DMS153 (cell line): ENCODE measurements at regions not wholly inside any gene's neighbourhood (a gene's known extent, or its start where the extent isn't known, plus 50 kb on each side); places are given as distances from the start of the nearest gene placed in this dataset.
A peak's percentile ranks its signal among the peaks of the same experiment; 100 is the strongest.
"Not testable (repeated sequence)": the region's sequence is repeated elsewhere in the genome, so short reads cannot be mapped to it uniquely, and the experiment has no call there.

Experiments
- DNase-seq: peaks from one replicate; lab custom pipeline; 2025; lab: John Stamatoyannopoulos, UW

DNA sequence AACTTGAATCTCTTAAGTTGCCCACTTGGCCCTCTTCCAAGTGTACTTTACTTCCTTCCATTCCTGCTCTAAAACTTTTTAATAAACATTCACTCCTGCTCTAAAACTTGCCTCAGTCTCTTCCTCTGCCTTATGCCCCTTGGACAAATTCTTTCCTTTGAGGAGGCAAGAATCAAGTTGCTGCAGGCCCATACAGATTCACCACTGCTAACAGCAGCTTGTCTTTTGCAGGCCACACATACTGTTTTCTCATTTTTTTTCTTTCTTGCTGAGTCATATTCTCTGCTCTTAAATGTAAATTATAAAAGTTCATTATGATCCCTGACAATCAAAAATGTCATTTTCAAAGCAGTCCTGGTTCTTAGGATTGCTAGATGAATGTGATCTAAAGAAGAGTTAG, 1820.8 kb upstream of the FLRT2 start:
- DNase-seq = no peak

DNA sequence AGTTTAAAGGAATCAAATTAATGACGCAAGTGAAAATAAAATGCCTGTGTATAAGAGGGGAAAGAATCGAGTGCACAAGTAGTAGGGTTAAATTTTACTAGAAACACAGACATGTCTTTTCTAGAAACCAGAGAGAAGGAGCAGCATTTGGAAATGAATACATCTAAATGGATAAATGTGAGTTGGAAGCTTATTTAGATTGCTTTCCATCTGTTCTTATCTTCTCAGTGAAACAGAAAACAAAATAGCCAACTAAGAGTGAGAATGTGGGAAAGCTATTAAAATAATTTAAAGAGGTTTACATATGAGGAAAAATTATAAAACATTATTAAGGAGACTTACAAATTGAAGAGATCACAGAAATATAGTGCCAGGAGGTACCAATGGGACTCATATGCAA, 1818.9 kb upstream of the FLRT2 start:
- DNase-seq = no peak

DNA sequence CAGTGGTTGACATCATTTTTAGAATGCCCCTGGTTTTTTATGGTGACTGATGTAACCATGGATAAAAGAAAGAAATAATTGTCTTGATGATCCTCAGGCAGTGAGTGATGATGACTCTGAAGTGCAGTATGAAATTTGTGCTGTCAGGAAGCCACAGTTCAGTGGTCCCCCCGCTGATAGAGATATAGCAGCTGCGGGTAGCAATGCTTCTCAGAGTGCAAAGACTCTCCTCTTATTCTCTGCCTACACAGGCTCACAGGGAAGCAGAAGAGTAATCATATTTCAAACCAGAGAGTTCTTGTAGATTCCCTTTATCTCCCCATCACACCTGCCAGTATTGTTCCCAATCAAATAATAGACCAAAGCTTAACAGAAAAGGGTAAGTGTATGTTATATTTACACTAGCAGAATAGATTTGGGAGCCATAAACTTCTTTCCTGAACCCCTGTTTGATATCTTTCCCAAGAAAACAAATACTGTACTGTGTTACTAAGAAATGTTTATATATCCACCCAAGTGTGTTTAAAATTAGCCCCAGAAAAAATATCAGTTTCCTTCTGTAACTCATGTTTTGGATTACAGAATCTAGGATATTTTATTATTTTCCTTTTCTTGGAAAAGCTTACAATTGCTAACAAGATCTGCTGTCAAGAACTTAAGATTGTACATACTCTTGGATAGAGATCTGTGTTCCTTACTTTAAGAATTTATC, 1817.4 kb upstream of the FLRT2 start:
- DNase-seq = peak; percentile 54

DNA sequence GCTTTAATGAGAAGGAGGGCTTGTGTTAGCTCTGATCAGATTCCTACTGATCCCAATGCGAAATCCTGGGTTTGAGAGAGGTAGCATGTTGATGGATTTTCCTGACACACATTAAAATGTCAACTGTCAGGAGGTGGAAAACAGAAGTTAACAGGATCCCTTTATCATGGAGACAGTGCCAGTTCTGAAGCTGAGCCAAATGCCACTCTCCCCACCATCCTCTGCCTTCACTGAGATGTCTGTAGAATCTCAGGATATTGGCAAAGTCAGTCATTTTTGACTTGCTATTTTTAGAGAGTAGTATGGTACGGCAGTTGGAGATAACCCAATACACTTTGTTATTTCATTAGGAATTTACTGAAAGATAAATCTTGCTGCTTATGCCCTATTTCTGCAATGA, 1816.2 kb upstream of the FLRT2 start:
- DNase-seq = no peak

DNA sequence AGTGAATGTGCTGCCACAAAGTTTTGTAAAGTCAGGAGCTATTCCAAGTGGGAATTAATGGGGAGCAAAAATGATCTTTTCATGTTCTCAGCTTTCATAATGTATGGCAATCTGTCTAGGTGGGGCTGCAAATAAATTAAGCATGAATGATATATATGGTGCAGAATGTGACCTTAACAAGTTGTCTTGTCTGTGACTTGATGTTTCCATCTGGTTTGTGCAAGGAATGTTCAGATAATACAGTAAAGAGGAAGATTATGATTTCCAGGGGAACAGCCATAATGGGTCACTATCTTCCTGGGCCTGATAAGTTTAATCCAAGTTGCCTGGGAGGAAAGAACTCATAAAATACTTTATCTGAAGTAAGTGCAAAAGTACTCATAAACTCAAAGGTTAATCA, 1815.8 kb upstream of the FLRT2 start:
- DNase-seq = no peak

DNA sequence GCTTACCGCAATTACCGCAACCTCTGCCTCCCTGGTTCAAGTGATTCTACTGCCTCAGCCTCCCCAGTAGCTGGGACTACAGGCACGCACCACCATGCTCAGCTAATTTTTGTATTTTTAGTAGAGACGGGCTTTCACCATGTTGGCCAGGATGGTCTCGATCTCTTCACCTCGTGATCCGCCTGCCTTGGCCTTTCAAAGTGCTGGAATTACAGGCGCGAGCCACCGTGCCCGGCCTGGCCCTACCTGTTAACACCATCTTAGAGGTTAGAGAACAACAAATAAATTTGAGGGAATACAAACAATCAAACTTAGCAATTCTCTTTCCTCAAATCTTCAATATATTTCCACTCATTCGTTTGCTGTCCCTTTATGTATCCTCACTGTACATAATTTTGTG, 1810.5 kb upstream of the FLRT2 start:
- DNase-seq = not testable (repeated sequence)

DNA sequence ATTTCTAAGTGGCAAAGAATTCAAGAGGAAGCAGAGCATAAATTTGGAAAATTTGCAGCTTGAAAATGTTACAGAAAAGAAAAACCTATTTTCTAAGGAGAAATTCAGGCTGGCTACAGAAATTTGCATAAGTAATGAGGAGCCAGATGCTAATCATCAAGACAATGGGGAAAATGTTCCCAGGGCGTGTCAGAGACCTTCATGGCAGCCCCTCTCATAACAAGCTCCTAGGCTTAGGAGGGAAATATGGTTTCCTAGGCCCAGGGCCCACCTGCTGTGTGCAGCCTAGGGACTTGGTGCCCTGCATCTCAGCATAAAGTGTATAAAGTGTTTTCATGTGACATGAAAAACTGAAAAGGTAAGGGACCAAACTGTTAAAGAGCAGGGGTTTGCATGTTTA, 1796.3 kb upstream of the FLRT2 start:
- no peak for DNase-seq

DNA sequence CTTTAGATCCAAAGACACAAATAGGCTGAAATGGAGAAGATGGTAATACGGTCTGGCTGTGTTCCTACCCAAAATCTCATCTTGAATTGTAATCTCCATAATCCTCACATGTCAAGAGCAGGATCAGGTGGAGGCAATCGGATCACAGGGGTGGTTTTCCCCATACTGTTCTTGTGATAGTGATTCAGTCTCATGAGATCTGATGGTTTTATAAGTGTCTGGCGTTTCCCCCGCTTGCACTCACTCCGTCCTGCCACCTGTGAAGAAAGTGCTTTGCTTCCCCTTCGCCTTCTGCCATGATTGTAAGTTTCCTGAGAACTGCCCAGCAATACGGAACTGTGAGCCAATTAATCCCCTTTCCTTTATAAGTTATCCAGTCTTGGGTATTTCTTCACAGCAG, 1795.5 kb upstream of the FLRT2 start:
- no peak for DNase-seq

DNA sequence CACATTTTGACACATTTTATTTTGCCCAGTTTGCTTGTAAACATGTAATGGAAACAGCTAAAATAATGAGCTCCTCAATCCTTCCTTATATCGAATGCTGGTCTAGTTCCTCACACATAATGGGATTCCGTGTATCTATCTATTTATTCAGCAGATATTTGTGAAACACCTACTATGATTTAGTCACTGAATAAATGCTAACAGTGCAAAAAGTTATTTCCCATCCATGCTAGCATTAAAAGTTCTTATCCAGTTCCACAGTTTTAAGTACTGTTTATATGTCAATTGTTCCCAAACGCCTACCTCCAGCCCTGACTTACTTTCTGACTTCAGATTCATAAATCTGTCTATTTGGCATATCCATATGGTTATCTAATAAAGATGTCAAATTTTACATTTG, 1788.7 kb upstream of the FLRT2 start:
- no peak for DNase-seq

DNA sequence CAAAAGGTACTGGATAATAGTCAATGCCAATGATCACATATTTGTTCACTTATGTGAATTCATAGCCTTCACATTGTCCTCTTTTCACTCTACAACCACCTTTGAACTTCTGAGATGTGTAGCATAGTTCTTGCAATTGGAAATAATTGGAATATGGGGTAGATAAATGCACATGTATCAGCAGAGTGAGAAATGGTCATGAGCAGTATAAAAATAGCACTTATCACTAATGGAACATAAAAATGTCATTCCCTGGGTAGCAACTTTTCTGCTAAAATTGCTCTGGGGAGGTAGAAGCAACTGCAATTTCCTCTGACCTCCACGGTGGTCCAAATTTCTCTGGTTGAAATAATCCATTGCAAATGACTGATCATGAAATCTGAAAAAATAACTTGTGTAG, 1785.7 kb upstream of the FLRT2 start:
- no peak for DNase-seq

DNA sequence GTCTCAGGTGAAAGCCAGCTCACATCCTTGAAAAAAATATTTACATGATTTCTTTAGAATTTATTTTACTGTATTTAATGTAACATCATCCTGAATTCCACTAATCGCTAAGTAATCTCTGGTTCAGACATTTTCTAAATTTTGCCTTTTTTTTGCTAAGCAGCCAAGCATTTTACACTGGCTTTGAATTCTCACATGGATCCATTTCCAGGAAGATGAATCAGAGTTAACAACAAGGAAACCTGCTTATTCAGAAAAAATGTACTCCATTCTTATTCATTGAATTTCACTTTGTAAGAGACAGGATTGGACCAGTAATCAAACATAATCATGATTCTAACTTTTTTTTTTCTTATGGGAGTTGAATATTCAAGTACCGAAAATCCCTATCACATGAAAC, 1785.1 kb upstream of the FLRT2 start:
- DNase-seq = no peak

DNA sequence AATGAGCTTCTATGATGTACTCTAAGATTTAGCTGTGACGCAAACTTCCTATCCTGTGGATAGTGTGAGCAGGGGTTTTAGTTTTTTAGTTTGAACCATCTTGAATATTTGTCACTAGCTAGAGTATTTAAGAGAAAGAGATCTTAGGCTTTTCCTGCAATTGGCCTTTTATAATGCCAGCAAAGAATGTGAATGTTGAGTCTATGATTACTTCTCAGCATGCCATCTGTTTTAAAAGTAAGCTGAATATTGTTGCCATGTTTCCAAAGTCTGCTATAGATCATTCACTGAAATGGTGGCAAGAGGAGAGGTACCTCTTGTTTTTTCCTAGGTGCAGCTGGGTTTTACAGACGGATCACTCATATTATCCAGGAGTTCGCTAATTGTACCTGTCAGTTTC, 1783.6 kb upstream of the FLRT2 start:
- DNase-seq = no peak

DNA sequence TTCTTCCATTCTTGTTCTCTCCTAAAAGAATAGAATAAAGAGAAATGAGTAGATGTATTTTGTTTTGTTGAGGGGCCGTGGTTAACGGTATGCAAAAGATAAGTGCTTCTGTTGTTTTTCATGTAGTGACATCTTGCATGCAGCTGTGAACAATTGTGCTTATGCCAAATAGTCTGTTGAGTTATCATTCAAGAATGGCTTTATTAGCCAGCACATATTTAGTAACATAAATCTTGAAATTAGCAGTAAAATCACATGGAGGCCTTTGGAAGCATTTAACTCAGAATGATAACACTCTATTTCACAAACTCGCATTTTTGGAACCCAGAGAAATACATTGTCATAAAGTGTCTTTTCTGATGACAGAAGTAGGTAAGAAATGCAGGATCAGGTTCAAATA, 1772.0 kb upstream of the FLRT2 start:
- DNase-seq = no peak

DNA sequence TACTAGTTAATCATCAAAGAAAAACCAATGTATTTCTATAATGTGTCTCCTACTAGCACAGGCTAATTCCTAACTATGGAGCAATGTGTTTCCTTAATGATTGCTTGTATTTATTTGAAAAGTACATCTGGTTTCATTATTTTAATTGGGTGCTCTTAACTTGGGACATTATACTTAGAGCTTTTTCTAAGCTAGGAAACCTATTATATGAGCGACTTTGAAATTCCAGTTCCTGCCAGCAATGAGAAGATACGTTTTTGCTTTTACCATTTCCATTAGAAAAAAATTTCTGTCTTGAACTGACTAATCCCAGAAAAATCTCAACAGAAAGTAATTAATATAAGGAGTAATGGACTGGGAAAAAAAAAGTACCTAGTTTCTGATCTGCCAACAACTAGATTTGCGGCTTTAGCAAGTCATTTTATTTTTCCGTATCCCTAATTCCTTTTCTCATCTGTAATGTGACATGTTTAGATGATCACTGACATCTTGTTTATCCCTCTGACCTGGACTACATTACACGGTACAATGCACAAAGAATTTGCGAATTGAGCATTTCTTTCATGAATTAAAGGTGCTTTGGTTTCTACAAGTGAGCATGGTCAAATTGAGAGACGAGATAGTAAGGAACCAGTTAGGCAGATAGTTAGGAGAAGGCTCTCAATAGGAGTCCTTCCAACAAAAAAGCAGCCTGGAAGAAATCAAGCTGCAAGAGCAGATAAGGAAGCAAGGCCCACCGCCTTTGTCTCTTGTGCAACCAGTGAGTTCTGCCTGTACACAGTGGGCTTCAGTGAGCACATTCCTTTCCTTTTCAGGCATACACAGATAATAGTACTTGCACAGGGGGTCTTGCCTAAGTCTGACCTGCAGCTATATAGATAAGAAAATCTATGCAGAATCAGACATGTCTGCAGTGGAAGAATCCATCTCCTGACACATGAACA, 1765.0 kb upstream of the FLRT2 start:
- no peak for DNase-seq

DNA sequence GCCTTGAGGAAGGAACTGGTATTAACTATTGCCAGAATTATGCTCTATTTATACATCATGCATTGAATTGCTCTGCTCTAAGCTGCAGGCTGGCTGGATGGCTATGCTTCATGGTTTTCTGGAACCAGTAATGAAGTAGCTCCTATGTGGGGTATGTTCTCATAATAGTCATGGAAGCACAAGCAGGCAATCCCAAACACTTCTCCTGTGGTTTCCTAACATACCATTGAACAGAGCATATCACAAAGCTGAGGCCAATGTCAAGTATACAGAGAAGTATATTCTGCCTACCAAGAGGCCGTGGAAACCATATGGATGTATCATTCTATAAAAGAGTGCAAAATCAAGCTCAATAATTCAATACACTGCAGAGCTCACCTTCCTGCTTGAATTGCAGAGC, 1752.4 kb upstream of the FLRT2 start:
- no peak for DNase-seq

DNA sequence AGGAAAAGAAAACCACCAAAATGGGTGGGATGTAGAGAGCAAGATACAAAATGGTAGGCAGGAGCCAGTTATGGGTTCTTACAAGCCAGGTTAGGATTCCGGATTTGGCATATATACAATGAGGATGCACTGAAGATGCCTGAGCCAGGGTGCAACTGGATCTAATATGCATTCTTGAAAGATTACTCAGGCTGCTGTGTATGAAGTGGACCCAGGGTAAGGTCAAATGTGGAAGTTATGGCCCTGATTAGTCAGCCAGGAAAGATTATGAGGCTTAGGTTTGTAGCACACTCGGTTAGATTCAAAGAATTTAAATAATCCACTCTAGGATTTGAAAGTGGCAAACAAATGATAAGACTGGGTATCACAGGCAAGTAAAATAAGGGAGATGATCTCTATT, 1750.7 kb upstream of the FLRT2 start:
- no peak for DNase-seq

DNA sequence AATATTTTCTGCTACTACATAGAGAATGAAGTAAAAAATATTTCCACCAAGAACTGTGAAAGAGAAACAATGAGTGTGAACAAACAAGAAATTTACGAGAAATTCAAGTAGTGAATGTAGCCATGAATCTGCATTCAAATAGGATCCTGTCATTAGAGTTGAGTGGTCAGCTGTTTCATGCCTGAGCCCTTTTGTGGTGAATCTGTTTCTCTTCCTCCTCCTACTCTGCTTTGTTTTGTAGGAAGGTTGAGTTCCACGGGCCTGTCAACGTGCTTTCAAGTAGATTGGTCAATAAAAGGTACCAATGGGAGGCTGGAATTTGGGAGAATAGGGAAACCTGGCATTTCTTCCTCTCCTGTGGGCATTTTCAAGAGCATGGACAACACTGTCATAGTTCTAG, 1749.6 kb upstream of the FLRT2 start:
- peak; percentile 92 for DNase-seq

DNA sequence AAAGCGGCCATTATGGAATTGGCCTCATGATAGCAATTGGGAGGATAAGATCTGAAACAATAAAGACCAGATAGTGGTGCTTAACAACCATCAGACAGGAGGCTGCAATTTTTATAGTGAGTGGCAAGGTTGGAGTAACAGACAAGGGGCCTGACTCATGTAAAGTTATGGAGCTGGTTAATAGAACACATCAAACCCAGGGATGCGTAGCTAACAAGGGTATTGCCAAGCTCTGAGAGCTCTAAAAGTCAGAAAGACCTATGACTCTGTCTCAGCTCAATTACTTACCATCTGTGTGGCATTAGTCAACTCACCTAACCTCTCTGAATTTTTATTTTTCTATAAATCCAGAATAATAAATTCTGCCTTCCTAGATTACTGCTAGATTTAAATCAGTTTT, 1731.5 kb upstream of the FLRT2 start:
- DNase-seq = no peak

DNA sequence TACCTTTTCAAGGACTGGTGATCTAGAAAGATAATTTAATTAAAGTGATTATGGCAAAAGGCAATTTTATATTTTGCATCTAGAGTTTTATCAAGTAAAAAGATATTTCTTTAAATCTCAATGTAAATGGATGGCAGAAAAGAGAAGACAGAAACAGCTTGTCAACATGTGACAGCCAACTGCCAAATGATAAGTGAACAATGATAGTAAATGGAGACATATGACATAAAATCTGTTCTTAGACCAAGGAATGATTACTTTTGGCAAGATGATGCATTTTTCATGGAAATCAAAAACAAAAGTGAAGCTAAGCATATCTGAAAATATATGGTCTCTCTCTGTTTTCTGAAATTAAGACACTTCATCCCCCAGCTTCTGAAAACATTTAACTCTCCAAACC, 1730.7 kb upstream of the FLRT2 start:
- DNase-seq = no peak

DNA sequence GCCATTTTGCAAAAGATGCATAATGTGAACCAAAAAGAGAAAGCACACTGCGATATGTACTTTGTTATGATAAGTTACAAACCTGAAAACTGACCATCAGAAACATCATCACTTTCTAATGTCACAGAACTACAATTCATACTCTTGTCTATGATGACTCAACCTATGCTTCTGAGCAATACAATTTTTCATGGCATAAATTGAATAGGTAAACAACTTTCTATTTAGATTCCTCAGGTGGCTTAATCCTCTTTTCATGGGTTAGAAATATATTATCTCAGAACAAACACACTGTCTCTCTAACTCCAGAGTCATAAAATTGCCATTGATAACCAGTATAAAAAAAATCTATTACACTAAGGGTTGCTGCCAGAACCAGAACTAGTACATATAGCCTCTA, 1715.0 kb upstream of the FLRT2 start:
- DNase-seq = peak; percentile 17

DNA sequence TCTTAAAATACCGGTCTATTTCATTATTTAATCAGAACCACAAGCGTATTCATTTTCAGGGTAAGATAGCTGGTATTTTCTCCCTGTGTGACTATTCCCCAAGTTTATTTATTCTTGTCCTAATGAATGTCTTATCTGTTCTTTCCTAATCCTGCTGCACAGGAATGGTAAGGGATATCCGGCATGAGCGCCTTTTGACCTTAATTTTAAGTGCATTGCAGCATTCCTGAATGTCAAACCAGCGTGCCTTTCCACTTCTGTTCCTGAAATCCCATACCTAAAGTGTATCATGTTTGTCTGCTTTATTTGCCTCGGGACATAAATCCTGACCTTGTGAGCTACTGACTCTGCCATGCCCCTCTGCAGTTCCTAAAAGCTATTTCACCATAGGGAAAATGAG, 1713.2 kb upstream of the FLRT2 start:
- no peak for DNase-seq

DNA sequence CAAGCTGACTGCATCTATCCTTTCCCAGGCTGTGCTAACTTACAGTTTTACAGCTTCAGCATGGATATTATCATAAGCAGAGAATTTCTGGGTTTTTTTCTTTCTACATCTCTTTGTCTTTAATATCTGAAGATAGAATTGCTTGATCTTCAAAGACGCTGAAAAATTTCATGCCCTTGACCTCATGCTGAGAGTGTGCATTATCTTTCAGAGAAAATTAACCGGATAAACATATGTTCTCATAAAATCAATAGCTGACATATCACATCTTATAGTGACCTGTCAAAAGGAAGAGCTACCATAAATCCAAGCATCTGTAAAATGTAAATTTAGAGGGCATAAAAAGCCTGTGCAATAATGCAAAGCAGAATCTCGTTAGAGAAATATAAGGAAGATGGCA, 1704.1 kb upstream of the FLRT2 start:
- DNase-seq = no peak

DNA sequence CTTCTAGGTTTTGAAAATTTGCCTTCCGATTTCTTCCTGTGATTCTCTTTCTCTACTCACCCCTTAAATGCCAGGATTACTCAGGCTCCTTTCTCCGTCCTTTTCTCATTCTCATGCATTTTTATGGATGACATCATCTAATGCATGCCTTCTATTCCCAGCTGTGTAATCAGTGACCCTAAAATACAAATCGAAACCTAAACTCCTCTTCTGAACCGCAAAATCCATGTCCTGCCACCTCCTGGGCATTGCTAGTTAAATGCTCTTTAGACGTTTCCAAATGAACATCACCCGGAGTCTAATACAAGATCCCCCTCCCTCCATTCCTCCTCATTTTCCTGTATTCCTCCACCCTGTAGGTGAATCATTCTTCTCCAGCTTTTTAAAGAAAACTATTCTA, 1703.1 kb upstream of the FLRT2 start:
- DNase-seq = no peak

DNA sequence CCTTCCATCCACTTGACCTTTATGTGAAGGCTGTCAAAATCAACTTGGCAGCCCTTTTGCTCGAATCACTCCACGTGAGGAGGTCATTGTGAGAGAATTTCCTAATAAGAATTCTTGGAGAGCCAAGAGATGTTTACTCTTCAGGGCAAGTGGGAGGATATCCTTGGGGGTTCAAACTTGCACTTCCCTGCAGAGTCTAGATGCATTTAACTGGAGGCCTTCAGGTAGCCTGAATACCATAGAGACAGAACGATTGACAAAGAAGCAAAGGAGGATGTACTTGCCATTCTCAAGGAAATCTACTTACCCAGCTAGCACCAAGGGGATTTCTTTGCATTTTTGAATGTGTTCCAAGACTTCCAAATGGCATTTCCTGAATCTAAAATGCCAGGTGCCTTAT, 1702.6 kb upstream of the FLRT2 start:
- DNase-seq = no peak
